PC-9 (cell line): ENCODE measurements at regions not wholly inside any gene's neighbourhood (a gene's known extent, or its start where the extent isn't known, plus 50 kb on each side); places are given as distances from the start of the nearest gene placed in this dataset.

ENCODE experiments used
- CTCF ChIP-seq: fragments of 200-600 bp; sonication (generic); conservative IDR thresholded peaks from 2 replicates; pipeline ENCODE4 v1.6.1; 2017; ENCODE audit warnings: mixed run types, antibody characterized with exemption, mild to moderate bottlenecking, moderate library complexity
- EZH2 ChIP-seq: fragments of 200-600 bp; sonication (generic); IDR thresholded peaks from 2 replicates; pipeline ENCODE4 v1.8.0; 2017; ENCODE audit warnings: antibody characterized with exemption, low read depth

GRCh38 chr5:164487939-164488338, 982.5 kb downstream of the MAT2B start:
- TF ChIP-seq CTCF, result no peak
- no peak for TF ChIP-seq EZH2
